AG08396 (cell line): ENCODE measurements at regions not wholly inside any gene's neighbourhood (a gene's known extent, or its start where the extent isn't known, plus 50 kb on each side); places are given as distances from the start of the nearest gene placed in this dataset.

Experiments used
- DNase-seq: peaks from one replicate; pipeline ENCODE4 v3.0.0; 2012; ENCODE audit warnings: low spot score, mixed read lengths

DNA sequence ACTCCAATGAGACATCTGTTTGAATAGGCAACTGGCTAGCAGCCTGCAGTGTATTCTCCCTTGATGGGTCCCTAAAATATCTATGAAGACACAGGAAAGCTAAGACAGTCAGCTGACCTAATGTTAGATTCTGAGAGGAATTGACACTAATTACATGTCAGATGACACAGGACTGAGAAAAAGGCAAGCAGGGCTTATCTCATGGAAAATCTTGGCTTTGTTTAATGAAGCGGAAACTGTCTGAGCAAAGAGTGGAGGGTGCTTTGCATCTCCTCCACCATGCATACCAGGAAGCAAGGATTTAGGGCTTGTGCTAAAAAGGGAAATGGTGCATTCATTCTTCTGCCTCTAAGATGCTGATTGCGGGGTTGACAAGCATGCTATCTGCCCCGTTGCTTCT is 135.5 kb upstream of the GLI3 start:
- no peak for DNase-seq

DNA sequence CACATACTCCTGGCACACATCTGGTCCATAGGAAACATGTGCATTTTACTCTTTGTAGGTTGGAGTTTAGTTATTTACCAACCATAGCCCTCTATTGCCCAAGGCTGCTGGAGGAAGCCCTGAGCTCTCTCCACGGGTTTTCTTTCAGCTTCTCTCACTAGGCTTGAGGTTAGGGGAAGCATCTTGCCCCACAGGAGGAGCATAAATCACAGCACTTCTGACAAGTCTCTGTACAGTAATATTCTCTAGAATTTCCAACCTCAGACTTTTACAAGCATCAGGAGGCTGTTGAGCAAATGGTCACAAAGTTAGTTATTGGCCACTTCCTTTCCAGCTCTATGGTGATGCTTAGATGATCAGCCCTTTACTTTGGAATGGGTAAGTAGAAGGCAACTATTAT is 122.9 kb upstream of the GLI3 start:
- no peak for DNase-seq

DNA sequence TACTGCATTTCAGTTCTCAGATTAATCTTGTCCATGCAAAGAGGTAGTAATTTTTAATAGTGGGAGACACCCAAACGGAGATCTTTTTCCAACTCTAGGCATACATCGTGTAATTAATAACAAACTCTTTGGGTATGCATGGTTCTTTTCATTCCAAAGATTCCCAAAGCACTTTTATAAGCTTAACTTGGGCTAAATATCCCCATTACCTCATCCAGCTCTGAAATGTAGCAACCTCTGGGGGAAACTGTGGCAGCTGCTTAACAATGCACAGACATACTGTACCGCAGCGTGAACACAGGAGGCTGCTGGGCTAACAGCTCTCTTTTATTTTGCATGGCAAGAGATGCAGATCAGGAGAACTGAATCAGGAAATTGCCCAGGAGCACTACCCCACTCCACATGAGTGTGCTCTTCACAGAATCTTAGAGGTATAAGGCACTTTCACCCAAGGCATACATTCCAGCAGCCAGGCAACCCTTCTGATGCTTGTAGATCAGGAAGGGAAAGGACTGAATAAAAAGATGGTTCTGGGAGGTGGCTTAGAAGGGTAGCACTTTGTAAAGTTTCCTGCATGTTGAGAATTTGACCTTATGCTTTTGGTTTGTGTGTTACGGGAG is 114.4 kb upstream of the GLI3 start:
- no peak for DNase-seq

DNA sequence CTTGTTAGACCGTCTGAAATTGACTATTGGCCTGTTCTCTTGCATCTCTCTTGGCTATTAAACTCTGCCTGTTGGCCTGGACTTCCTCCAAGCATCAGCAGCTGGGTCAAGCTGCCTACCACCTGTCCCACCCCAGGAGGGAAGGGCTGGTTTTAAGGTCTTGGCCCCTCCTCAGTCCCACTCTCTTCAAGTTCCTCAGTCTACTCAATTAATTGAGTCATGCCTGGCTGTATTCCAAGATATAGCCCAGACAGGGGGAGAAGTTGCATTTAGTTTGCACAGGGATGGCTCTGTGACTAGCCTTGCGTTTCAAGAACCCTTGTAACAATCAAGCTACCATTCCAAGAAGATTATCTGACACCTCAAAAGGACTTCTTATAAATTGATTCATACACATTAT is 113.8 kb upstream of the GLI3 start:
- DNase-seq = no peak

DNA sequence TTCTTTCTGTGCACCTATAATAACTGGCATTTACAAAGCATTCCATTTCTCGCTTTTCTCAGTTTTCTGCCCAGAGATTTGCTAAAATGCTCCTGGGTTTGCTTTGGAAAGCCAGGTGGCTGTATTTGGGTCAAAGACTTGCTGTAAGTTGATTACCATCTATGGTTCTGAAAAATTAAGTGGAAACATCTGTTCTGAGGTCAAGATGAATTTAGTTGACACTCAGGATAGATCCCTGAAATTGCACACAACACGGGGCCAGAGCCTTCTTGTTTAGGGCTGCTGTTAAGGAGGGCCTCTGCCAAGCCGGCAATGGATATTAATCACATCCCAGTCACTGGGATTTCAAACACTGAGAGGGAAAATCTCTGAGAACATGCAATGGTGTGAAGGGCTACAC is 111.6 kb upstream of the GLI3 start:
- DNase-seq = no peak

DNA sequence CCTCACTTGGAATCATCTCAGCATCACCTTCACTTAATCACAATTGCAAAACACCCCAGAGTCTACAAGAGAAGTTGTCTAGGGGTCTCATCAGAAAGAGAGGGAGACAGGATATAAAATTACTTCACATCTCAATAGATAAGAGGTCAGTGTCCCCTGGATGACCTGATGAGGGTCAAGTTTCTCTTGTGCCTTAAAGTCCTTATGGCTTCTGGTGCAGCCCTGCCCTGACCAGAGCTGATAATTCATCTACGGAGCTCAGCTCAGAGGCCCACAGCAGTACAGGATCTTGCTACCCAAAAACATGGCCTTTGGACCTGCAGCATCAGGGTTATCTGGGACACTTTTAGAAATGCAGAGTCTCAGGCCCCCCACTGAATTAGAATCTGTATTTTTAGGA is 111.1 kb upstream of the GLI3 start:
- DNase-seq = no peak

DNA sequence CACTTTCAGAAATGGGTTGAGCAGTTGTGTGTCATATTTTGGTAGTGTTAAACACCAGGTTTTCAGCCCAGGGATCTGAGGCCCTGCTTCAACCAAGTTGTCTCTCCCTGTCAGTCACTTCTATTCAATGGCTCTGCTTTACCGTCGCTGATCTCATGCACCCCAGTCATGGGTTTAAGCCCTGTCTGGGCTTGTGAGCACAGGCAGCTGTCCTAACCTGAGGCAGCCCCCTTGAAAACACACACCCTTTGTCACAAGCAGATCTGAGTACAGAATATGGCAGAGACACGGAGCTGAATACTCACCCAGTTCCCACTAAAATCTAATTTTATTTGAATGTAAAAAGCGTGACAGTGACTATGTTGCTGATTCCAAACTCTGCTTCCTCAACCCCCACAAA is 110.6 kb upstream of the GLI3 start:
- DNase-seq = no peak

DNA sequence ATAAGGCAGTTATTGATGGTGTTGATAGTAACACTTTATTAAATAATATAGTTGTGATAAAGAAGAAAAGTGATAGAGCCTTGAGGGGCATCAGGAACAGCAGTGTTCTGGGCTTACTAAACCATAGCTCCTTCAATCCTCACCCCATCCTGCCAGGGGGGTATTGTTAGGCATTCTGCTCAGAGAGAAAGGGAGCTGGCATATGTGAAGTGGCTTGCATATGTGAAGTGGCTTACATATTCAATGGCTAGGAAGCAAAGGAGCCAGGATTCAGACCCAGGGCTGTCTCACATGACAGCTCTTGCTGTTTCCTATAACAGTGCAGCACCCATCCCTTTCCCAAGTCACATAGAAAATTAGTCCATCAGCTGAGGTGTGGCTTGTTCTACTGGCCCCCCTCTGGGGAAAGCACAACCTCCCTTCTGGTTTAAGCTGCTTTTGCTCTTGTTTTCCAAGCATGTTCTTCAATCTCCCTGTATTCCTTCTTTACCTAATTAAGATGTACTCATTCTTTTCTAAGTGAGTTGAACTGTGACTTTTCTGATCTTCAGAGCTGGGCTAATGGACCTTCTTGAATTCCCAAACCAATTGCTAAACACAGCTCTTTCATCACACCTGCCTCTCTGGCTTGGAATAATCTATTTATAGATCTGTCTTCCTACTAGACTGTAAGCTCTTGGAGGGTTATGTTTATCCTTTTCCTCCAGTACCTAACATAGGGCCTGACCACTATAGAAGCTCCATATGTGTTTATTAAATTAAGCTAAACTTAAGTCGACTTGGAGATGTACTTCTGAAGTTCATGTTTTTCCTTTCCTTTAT is 108.7 kb upstream of the GLI3 start:
- DNase-seq = no peak

DNA sequence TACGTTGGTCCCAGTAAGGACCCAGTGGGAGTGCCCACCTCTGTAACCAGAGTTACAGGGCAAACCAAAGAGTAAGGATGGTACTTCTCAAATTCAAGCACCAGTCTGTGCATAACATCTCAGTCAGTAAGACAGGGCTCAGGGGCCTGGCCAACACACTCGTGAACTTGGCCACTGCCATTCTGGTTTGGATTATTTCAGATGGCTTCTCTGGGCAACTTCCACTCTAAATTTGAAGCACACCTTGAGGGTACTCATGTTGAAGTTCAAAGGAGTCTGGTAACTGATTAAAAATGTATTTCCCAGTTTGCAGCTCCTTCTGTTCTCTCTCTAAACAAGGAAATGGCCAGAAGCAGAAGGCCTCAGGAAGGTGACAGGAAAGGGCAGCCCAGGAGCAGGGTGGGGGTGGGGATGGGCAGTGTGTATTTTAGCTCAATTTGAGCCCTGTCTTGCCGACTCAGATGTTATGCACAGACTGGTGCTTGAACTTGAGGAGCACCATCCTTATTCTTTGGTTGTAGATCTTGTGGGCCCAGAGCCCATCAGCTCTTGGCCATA is 107.3 kb upstream of the GLI3 start:
- no peak for DNase-seq

DNA sequence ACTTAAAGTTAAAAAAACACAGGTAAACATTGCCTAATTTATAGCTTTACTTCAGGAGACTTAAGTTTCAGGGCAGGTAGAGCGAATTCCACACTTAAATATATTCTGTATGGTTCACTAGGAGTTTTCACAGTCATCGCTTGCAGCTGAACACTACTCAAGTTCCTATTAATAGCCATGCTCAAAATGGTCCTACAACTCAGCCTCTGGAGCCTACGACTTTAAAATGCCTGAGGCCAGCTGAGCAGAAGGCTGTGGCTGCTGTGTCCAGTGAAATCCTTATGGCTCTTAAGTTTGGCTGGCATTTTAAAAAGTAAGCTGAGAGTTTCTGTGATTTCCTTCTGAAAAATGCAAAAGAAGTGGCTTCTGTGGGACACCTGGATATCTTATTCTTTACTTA is 105.4 kb upstream of the GLI3 start:
- no peak for DNase-seq

DNA sequence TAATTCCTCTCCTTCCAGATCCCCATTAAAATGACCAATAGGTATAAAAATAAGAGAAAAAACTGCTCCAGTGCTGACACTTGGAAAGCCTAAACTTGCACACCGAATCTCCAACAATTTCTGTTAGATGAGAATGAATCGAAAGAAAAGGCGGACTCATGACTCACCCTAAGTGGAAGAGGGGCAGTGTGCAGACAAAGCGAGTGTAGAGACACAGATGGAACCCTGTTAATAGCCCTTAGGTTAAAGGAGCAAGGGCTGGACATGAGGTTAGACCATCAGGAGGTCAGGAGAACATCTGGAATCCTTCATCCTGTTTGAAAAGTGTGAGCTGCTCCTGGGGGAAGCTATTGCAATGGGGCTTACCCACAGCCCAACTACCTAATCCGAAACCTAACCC is 103.4 kb upstream of the GLI3 start:
- DNase-seq = no peak

DNA sequence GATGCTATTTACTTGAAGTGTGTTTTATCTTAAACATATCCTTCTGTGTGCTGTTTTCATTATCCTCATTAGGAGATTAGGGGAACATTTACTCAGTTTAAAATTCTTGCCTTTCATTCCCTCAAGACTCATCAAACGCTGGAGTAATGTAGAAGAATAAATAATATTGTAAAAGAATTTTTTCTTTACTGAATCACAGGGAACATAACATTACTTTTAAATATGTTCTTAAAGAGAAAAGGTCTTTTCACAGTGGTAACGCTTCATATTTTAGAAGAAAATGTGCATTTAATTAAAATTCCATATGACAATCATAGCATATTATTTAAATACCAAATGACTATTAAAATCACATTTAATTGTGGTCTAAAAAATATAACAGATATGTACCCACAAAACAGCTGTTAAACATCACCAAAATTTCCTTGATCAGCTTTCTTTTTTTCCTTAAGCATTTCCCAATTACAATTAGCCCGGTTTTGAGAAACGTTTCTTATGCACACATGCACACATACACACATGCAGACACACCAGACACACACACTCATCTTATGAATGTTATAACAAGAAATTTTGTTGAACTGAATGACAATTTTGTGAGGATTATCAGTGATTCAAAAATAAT is 102.0 kb upstream of the GLI3 start:
- no peak for DNase-seq

DNA sequence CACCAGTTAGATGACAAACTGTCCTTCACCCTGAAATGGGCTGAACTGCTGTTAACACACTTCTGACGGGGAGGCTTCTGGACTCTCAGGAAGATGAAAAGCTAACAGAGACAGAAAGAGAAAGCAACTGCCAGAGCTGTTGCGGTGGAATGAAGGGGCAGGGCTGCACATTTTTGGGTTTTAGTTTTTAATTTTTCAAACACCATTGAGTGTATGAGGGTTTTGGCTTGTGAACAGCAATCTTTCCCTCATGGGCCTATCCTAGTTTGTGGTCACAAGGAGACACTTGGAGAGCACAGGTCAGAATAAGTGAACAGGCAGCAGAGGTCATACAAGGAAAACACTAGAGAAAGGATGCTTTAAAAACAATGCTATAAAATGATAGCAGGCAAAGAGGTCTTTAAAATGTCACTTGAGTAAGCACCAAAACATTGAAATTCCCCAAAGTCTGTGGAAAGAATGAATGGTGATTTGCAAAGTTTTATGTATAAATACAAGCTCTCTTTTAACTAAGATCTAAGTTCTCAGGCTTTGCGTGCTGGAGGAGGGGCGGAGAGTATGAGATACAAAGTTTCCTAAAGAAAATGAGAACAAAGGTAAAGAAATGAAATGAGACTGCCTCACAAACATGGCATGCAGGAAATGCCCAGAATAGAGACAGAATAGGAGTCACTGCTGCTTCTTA is 101.4 kb upstream of the GLI3 start:
- DNase-seq = peak; percentile 27

DNA sequence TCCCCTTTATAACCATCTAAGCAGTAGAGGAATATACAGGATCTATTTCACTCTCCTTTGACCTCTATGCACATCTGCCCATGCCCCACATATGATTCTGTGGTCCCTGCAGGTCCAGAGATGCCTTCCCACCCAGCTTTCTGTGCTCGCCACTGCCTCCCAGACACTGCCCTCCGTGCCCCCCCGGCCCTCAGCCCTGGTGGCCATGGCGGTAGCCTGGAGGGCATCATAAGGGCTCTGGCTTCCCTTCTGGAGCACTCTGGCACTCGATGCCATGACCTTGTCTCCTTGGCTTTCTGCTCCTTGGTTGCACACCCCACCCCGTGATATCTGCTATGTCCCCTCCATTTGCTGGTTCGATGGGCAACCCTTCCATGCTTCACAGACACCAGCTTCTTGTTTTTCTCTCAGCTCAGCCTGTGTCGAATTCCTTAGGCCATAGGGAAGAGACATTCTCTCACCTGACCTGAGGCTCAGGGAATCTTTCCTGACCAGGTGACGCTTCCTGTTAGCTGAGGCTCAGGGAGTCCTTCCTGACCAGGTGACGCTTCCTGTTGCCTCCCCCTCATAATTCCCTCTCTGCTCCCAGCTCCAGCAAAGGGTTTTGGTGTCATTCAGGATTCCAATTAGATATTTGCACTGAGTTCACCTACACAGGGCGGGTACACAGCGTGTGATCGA is 100.4 kb upstream of the GLI3 start:
- DNase-seq = no peak

DNA sequence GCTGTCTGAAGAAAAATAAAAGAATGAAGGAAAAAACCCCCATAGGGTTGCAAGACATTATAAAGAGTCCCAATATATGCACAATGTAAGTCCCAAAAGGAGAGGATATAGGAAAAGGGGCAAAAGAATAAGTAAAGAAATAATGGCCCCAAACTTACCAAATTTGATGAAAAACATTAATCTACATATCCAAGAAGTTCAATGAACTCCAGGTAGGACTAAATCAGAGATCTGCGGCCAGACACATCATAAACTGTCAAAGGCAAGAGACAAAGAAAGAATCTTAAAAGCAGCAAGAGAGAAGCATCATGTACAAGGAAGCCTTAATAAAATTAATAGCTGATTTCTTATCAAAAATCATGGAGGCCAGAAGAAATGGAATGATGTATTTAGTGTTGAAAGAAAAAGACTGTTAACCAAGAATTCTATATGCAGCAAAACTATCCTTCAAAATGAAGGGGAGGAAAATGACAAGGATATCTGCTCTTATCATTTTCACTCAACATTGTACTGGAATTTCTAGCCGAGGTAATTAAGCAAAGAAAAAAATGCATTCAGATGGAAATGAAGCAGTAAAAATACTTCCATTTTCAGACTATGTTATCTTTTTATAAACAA is 95.7 kb upstream of the GLI3 start:
- no peak for DNase-seq

DNA sequence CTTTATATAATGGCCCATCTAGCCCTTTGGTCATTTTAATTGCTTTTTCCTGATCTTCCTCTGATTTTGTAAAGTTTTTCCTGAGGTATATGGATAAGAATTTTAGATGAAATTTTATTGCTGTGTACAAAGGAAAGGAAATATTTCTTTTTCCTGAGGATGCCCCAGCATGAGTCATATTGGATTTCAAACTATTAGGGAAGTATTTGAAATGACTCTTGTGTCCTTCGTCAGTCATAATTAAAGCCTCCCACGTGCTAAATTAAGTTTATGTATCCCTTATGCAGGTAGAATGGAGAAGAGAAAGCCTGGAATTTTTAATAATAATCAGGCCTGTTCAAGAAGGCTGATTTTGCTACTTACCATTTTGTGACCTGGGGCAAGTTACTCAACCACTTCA is 82.6 kb upstream of the GLI3 start:
- no peak for DNase-seq

DNA sequence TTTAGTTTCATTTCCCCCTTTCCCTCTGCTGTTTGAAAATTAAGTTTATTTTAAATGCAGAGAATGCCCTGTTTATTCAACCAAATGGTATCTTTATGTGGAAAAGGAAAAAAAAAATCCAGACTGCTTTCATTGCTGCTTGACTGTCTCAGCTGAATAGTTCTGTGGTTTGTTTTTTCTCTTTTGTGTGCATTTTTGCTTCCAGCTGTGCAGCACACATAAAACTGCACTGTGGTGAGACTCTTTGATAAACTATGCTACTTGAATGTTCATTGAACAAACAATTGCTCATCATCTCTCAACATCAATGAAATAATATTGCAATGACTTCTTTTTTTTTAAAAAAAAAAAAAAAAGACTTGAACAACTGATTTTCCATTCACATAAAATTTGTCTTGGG is 78.6 kb upstream of the GLI3 start:
- peak; percentile 8 for DNase-seq

DNA sequence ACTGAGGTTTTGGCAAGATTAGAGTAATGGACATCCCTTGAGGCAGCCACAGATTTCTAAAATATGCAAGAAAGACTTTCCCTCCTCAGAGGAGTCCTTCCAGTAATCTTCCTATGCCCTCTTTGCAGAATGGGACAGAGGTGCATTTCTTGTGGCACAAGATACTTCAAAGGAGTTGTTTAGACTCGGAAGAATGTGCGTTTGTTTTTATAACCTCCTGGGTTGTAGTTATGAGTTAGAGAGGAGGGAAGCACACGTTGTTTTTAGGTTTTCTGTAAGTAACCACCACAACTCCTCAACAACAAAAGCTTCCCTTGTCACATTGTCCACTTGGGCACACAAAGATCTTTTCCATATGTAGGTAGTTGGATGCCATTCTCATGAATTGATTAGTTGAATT is 78.1 kb upstream of the GLI3 start:
- no peak for DNase-seq

DNA sequence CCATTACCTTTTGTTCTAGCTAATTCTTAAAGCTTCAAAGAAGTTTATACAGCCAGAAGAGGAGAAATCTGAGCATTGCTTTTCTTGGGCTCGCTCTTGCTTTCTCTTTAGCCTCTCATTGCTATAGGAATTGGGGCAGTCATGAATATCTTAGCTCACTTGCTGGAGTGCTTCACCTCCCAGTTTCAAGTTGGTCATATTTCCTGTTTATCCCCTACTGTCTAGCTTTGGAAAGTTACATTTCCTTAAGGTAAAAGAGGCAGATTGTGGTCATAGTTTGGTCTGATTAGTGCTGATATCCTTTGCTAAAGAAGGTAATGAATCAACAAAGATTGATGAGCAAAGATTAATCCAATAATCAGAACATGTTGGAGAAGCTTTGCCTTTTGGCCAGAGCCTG is 77.7 kb upstream of the GLI3 start:
- DNase-seq = no peak

DNA sequence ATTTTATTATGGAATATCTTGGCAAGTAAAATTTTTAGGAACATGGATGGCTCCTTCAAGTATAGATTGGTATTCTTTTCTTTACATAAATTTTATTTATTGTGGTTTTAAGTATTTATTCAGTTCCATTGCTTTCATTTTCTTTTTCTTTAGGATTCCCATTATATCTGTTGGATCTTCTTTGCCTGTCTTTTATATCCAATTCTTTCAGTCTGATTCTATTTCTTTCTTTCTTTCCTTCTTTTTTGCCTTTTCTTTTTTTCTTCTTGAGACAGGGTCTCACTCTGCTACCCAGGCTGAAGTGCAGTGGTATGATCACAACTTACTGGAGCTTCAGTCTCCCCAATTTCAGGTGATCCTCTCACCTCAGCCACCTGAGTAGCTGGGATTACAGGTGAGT is 74.2 kb upstream of the GLI3 start:
- DNase-seq = no peak

DNA sequence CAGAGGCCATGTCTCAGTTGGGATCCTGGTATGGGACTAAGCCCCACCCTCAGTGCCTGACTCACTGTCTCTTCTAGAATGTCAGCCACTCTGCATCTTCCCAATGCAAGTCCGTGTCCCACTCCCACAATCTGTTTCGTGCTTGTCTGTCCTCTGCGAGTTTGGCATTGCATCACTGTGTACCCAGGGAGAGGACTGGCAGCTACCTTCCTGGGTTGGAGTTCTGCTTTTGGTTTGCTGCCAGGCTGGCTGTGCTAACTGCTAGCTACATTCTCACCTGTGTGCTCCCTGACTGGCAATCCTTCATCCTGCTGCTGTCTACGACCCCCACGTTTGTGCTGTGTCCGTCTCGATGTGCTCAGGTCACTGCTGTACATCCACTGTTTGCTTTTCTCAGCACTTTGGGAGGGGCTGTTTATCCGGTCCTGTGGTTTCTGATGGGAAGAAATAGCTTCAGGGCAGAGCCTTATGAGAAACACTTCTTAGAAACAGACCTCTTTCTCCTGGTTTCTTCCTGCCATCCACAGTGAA is 56.0 kb upstream of the GLI3 start:
- no peak for DNase-seq
